ENCODE measurements at regions not wholly inside any gene's neighbourhood (a gene's known extent, or its start where the extent isn't known, plus 50 kb on each side); places are given as distances from the start of the nearest gene placed in this dataset.

DNA sequence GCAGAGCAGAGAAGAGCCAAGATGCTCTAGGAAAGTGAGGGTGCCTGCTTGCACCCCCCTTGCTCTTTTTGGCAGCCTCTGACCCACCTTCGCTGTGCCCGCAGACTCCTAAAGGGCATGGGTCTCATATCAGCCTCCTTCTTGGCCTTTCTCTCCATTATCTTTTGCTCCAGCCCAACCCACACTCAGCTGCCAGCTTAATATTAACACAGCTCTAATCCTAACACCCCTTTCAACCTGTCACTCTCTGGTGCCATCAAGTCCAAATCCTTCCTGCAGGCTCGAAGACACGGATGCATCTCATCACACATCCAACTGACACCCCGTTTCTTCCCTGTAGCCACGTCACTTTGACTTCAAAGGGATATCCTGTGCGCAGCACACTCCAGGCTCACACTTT, 171.6 kb upstream of the AUTS2 start:
- Histone ChIP-seq H3K9me3 (no peaks in the 10 kb centered on the region), H3K4me1 (peaks cover 8 to 42% (median 28%) of the 10 kb centered on the region in 4 donors), H3K4me3 (no peak overlapping the region), H3K27ac (no peak overlapping the region), H3K27me3 (no peaks in the 10 kb centered on the region), H3K36me3 (no peaks in the 10 kb centered on the region)
- intact Hi-C loops (cut with DNase I; ENCODE audit: low total_unique reads): no loop called here
- DNase-seq: no peak
- TF ChIP-seq EP300 (IDR thresholded peaks at IDR 0.05) (no peak), POLR2A (IDR thresholded peaks at IDR 0.05) (no peak), POLR2AphosphoS5 (IDR thresholded peaks at IDR 0.05) (no peak)
- TF ChIP-seq, protein P1, sequence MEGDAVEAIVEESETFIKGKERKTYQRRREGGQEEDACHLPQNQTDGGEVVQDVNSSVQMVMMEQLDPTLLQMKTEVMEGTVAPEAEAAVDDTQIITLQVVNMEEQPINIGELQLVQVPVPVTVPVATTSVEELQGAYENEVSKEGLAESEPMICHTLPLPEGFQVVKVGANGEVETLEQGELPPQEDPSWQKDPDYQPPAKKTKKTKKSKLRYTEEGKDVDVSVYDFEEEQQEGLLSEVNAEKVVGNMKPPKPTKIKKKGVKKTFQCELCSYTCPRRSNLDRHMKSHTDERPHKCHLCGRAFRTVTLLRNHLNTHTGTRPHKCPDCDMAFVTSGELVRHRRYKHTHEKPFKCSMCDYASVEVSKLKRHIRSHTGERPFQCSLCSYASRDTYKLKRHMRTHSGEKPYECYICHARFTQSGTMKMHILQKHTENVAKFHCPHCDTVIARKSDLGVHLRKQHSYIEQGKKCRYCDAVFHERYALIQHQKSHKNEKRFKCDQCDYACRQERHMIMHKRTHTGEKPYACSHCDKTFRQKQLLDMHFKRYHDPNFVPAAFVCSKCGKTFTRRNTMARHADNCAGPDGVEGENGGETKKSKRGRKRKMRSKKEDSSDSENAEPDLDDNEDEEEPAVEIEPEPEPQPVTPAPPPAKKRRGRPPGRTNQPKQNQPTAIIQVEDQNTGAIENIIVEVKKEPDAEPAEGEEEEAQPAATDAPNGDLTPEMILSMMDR (IDR thresholded peaks at IDR 0.05): no peak
- 62 to 82% (median 75%) methylated on average over 7 of the region's 7 CpGs for WGBS, 5 donors

DNA sequence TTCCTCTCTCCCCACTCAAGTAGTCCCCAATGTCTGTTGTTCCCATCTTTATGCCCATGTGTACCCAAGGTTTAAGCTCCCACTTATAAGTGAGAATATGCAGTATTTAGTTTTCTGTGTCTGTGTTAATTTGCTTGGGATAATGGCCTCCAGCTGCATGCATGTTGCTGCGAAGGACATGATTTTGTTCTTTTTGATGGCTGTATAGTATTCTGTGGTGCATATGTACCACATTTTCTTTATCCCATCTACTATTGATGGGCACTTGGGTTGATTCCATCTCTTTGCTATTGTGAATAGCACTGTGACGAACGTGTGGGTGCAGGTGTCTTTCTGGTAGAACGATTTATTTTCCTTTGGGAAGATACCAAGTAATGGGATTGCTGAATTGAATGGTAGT, 170.2 kb upstream of the AUTS2 start:
- WGBS, 5 donors: 64 to 98% (median 85%) methylated on average over 4 of the region's 4 CpGs

DNA sequence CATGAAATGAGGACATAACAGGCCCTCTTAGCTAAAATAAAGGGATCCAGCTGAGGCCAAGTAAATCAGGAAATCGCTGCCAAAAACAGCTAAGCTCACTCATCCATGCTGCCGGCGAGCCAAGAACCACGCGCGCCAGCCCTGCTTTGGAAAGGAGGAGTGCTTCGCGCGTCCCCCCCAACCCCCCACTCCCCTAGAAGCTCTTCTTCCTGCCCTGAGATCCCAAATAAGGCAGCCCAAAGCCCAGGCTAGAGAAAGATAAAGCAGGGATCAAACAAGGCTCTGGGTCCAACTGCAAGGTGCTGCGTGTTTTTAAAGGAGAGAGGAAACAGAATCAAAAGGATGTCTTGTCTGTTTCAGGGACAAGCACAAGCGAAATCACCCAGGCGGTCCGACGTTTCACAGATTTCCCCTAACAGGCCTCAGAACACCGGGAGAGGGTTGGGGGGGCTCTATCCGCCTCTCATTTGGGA, 168.3 kb upstream of the AUTS2 start:
- peak overlapping the region in 4 of 5 donors; percentile 35 to 75 (median 52) for H3K27ac ChIP-seq
- no peaks in the 10 kb centered on the region for H3K9me3 ChIP-seq
- TF ChIP-seq, protein P1 (IDR thresholded peaks at IDR 0.05): no peak
- no peak for TF ChIP-seq EP300 (IDR thresholded peaks at IDR 0.05)
- H3K4me3 ChIP-seq: peak overlapping the region in 1 of 4 donors; percentile 9
- H3K36me3 ChIP-seq: no peaks in the 10 kb centered on the region
- peaks cover 8 to 29% (median 19%) of the 10 kb centered on the region in 4 donors for H3K4me1 ChIP-seq
- WGBS, 5 donors: 27 to 40% (median 29%) methylated on average over 16 of the region's 16 CpGs
- intact Hi-C loops (cut with DNase I; ENCODE audit: low total_unique reads): no loop called here
- peak in 1 of 2 donors; percentile 93 for DNase-seq
- H3K27me3 ChIP-seq: no peaks in the 10 kb centered on the region

More for the DNA sequence above, 170.2 kb upstream of the AUTS2 start:
- intact Hi-C loops (cut with DNase I; ENCODE audit: low total_unique reads): no loop called here
- no peak overlapping the region for H3K4me3 ChIP-seq
- H3K27ac ChIP-seq: no peak overlapping the region
- TF ChIP-seq POLR2AphosphoS5 (IDR thresholded peaks at IDR 0.05) (no peak), EP300 (IDR thresholded peaks at IDR 0.05) (no peak), POLR2A (IDR thresholded peaks at IDR 0.05) (no peak)
- TF ChIP-seq, protein P1 (IDR thresholded peaks at IDR 0.05): no peak
- DNase-seq: no peak
- no peaks in the 10 kb centered on the region for H3K27me3 ChIP-seq
- H3K4me1 ChIP-seq: peaks cover 8 to 29% (median 20%) of the 10 kb centered on the region in 4 donors
- no peaks in the 10 kb centered on the region for H3K9me3 ChIP-seq
- H3K36me3 ChIP-seq: no peaks in the 10 kb centered on the region

DNA sequence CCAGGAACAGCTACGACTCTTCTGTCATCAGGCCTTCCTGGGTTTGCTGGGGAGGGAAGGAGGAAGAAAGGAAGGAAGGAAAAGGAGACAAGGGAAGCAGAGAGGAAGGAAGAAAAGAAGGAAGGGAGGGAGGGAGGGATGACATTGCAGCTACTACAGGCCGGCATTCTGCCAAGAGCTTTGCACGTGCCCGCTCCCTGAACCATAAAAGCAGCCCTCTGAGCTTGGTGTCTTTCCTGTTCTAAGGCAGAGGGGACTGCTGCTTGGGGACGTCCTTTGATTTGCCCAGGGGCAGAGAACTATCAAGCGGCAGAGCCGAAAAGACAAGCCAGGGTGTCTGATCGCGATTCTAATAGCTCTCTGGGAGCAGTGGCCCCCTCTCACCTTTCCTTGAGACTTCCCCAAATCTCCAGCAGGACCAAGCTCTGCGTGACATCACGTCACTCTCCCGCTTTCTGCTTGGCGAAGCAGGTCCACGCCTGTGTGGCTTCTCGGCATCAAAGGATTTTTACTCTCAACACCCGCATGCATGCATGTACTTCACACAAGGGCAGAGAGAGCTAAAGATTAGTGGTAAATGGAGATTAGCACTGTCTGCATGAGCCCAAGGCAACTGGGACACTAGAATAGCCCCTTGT, 167.8 kb upstream of the AUTS2 start:
- TF ChIP-seq, protein P1 (IDR thresholded peaks at IDR 0.05): no peak
- TF ChIP-seq POLR2A (IDR thresholded peaks at IDR 0.05): no peak
- no peaks in the 10 kb centered on the region for H3K9me3 ChIP-seq
- H3K27me3 ChIP-seq: no peaks in the 10 kb centered on the region
- peak in 1 of 2 donors; percentile 72 for DNase-seq
- 38 to 54% (median 48%) methylated on average over 16 of the region's 16 CpGs for WGBS, 5 donors
- peak overlapping the region in 1 of 4 donors; percentile 9 for H3K4me3 ChIP-seq
- intact Hi-C loops (cut with DNase I; ENCODE audit: low total_unique reads): no loop called here
- peaks cover 8 to 29% (median 19%) of the 10 kb centered on the region in 4 donors for H3K4me1 ChIP-seq
- no peaks in the 10 kb centered on the region for H3K36me3 ChIP-seq
- H3K27ac ChIP-seq: peak overlapping the region in 4 of 5 donors; percentile 35 to 75 (median 52)
